Panc1 (cell line): ENCODE measurements at regions not wholly inside any gene's neighbourhood (a gene's known extent, or its start where the extent isn't known, plus 50 kb on each side); places are given as distances from the start of the nearest gene placed in this dataset.

ENCODE experiments used
- ATAC-seq: fragments of 200-7000 bp; cut with Tn5 transposase; 2 replicates; pipeline ENCODE4 v1.9.1; 2020; ENCODE audit warnings: mild to moderate bottlenecking, moderate library complexity
- BruUV-seq: library from RNA; stranded (reverse); fragments of 400-500 nt; replicated peaks from 2 replicates; lab custom pipeline; 2021; lab: Mats Ljungman, UMichigan
- CTCF ChIA-PET: fragments of 300-600 bp; sonication (Branson Sonifier 250); formaldehyde crosslinking; loops from one replicate; lab custom pipeline; 2022; ENCODE audit warnings: antibody characterized with exemption; lab: Charles Lee
- POLR2A ChIA-PET: fragments of 300-600 bp; sonication (Branson Sonifier 250); formaldehyde crosslinking; loops from one replicate; lab custom pipeline; 2022; ENCODE audit warnings: antibody characterized with exemption; lab: Charles Lee
- DNase-seq: peaks from one replicate; pipeline ENCODE4 v3.0.0-alpha.2; 2010; ENCODE audit warnings: low read depth, low spot score
- H3K27ac ChIP-seq: 2 replicates; pipeline ENCODE4 v1.5.1; 2011; ENCODE audit warnings: mild to moderate bottlenecking, low read length, inconsistent platforms
- H3K27me3 ChIP-seq: fragments of 200-500 bp; sonication (Bioruptor generic); 2 replicates; pipeline ENCODE4 v1.6.0; 2014; ENCODE audit warnings: low read length, inconsistent platforms; ENCODE audit not compliant: control insufficient read depth, insufficient read depth
- H3K36me3 ChIP-seq: fragments of 200-500 bp; sonication (Bioruptor generic); 2 replicates; pipeline ENCODE4 v1.5.1; 2014; ENCODE audit warnings: inconsistent platforms, mild to moderate bottlenecking, low read length, moderate library complexity; ENCODE audit not compliant: control insufficient read depth, insufficient read depth
- H3K4me1 ChIP-seq: 2 replicates; pipeline ENCODE4 v1.5.1; 2011; ENCODE audit warnings: inconsistent platforms, mild to moderate bottlenecking, low read length, moderate library complexity; ENCODE audit not compliant: control insufficient read depth, insufficient read depth
- H3K4me3 ChIP-seq, 2 experiments: 2 replicates each; pipeline ENCODE4 v1.5.1; 2011 to 2012; ENCODE audit warnings: low read depth in 2 of 2, low read length in 2 of 2, mild to moderate bottlenecking in 2 of 2, inconsistent platforms in 1 of 2, moderate library complexity in 1 of 2
- H3K9me3 ChIP-seq: fragments of 200-500 bp; sonication (Bioruptor generic); 2 replicates; pipeline ENCODE4 v1.5.1; 2014; ENCODE audit warnings: low read depth, mild to moderate bottlenecking, inconsistent platforms, low read length, moderate library complexity; ENCODE audit not compliant: control insufficient read depth, insufficient read depth
- CTCF ChIP-seq: fragments of 450-650 bp; IDR thresholded peaks from 2 replicates; pipeline ENCODE4 v1.5.1; 2017; ENCODE audit warnings: mild to moderate bottlenecking
- POLR2AphosphoS5 ChIP-seq: IDR thresholded peaks from 2 replicates; pipeline ENCODE4 v1.6.1; 2012; ENCODE audit warnings: mild to moderate bottlenecking, low read depth, low read length, moderate library complexity
- REST ChIP-seq, 2 experiments: IDR thresholded peaks; 2 replicates each; pipeline ENCODE4 v1.6.1; 2011 to 2012; ENCODE audit warnings: low read depth in 2 of 2, control low read depth in 1 of 2, low read length in 1 of 2, mild to moderate bottlenecking in 1 of 2, moderate library complexity in 1 of 2; ENCODE audit not compliant: insufficient read depth in 1 of 2
- SIN3A ChIP-seq: IDR thresholded peaks from 2 replicates; pipeline ENCODE4 v1.6.1; 2012; ENCODE audit warnings: low read depth, mild to moderate bottlenecking, low read length, moderate library complexity, borderline replicate concordance; ENCODE audit not compliant: insufficient read depth
- TCF7L2 ChIP-seq: IDR thresholded peaks from 2 replicates; pipeline ENCODE4 v1.6.1; 2011; ENCODE audit warnings: mild to moderate bottlenecking, low read depth, low read length, inconsistent platforms
- in situ Hi-C: cut with HindIII; loops from 2 replicates; pipeline ENCODE4 v1.10.0; 2016; ENCODE audit warnings: low sequenced_read_pairs, low pct_unique_long_range_greater_than_20kb
- intact Hi-C: fragments of 100-400 bp; cut with micrococcal nuclease; formaldehyde crosslinking; loops from one replicate; pipeline ENCODE4 v1.10.0; 2022; ENCODE audit not compliant: unreplicated experiment

GRCh38 chr20:18956890-18957289 lies 143.3 kb downstream of the SCP2D1 start:
- Histone ChIP-seq H3K4me1 (no peaks in the 10 kb centered on the region), H3K27me3 (no peaks in the 10 kb centered on the region), H3K36me3 (no peaks in the 10 kb centered on the region), H3K27ac (no peak overlapping the region), H3K4me3 (no peak overlapping the region), H3K9me3 (no peaks in the 10 kb centered on the region)
- DNase-seq: no peak
- POLR2A ChIA-PET: no interaction called here
- BruUV-seq: no TSS peak
- intact Hi-C loops (no loop called here), in situ Hi-C loops (no loop called here)
- ATAC-seq: no peak
- CTCF ChIA-PET: no interaction called here
- TF ChIP-seq CTCF: no peak
- no peak for TF ChIP-seq POLR2AphosphoS5
- TF ChIP-seq TCF7L2: no peak
- no peak for TF ChIP-seq REST (IDR thresholded peaks at IDR 0.05; ENCODE audit: insufficient read depth in 1 of 2, low read depth in 2 of 2, low read length in 1 of 2)

- Histone ChIP-seq H3K4me3 (no peak overlapping the region), H3K4me1 (no peaks in the 10 kb centered on the region), H3K36me3 (no peaks in the 10 kb centered on the region), H3K27ac (no peak overlapping the region), H3K27me3 (no peaks in the 10 kb centered on the region), H3K9me3 (no peaks in the 10 kb centered on the region)
- intact Hi-C loops (no loop called here), in situ Hi-C loops (no loop called here)
- BruUV-seq: no TSS peak
- ATAC-seq: no peak
- TF ChIP-seq TCF7L2 (no peak), POLR2AphosphoS5 (no peak), REST (IDR thresholded peaks at IDR 0.05; ENCODE audit: insufficient read depth in 1 of 2, low read depth in 2 of 2, low read length in 1 of 2) (no peak), SIN3A (no peak), CTCF (no peak)
- DNase-seq: no peak
- ChIA-PET POLR2A (no interaction called here), CTCF (no interaction called here)
Measured at GRCh38 chr20:18957328-18957727, 143.7 kb downstream of the SCP2D1 start.
